WTC11 (cell line): ENCODE measurements at regions not wholly inside any gene's neighbourhood (a gene's known extent, or its start where the extent isn't known, plus 50 kb on each side); places are given as distances from the start of the nearest gene placed in this dataset.

Experiments
- ATAC-seq: fragments of 200-7000 bp; cut with Tn5 transposase; 2 replicates; pipeline ENCODE4 v1.10.0; 2021; ENCODE audit warnings: mild to moderate bottlenecking, moderate library complexity
- CTCF ChIA-PET: fragments of 300-600 bp; sonication (Branson Sonifier 250); formaldehyde crosslinking; loops from one replicate; lab custom pipeline; 2021; ENCODE audit warnings: antibody characterized with exemption; lab: Charles Lee
- POLR2A ChIA-PET: fragments of 350-600 bp; sonication (Branson Sonifier 250); formaldehyde crosslinking; loops from one replicate; lab custom pipeline; 2021; ENCODE audit warnings: antibody characterized with exemption; lab: Charles Lee
- DNase-seq: peaks from one replicate; pipeline ENCODE4 v3.0.0; 2021; ENCODE audit warnings: low spot score
- H3K27ac Mint-ChIP-seq: 2 replicates; pipeline ENCODE4 v1.8.0; 2021; ENCODE audit warnings: mixed read lengths
- H3K27me3 Mint-ChIP-seq: 2 replicates; pipeline ENCODE4 v1.8.0; 2021; ENCODE audit warnings: low read depth, mild to moderate bottlenecking, moderate library complexity, mixed read lengths
- H3K36me3 Mint-ChIP-seq: 2 replicates; pipeline ENCODE4 v1.8.0; 2021; ENCODE audit warnings: mixed read lengths
- H3K4me1 Mint-ChIP-seq: 2 replicates; pipeline ENCODE4 v1.8.0; 2022; ENCODE audit warnings: mixed read lengths
- H3K4me3 Mint-ChIP-seq: 2 replicates; pipeline ENCODE4 v1.8.0; 2021; ENCODE audit warnings: mild to moderate bottlenecking, moderate library complexity, mixed read lengths
- H3K9me3 Mint-ChIP-seq: 2 replicates; pipeline ENCODE4 v1.8.0; 2021; ENCODE audit warnings: mixed read lengths
- ATF2 ChIP-seq: sonication (generic); formaldehyde crosslinking; IDR thresholded peaks from 2 replicates; pipeline ENCODE4 v1.8.1; 2022; ENCODE audit warnings: low read depth, missing genetic modification reagents, borderline replicate concordance
- ATF6 ChIP-seq: sonication (generic); formaldehyde crosslinking; IDR thresholded peaks from 2 replicates; pipeline ENCODE4 v1.8.1; 2023; ENCODE audit warnings: mild to moderate bottlenecking, missing genetic modification reagents
- ERG ChIP-seq: fragments of 250-450 bp; sonication (Bioruptor Pico); IDR thresholded peaks from 2 replicates; pipeline ENCODE4 v1.8.0; 2021; ENCODE audit warnings: mild to moderate bottlenecking
- GABPB1 ChIP-seq: sonication (generic); formaldehyde crosslinking; IDR thresholded peaks from 2 replicates; pipeline ENCODE4 v1.8.1; 2023; ENCODE audit warnings: mild to moderate bottlenecking, missing genetic modification reagents
- HMGA2 ChIP-seq: fragments of 250-450 bp; sonication (Bioruptor Pico); IDR thresholded peaks from 2 replicates; pipeline ENCODE4 v1.4.0; 2021; ENCODE audit warnings: mild to moderate bottlenecking, moderate library complexity
- MAX ChIP-seq: sonication (generic); formaldehyde crosslinking; IDR thresholded peaks from 2 replicates; pipeline ENCODE4 v1.8.0; 2022; ENCODE audit warnings: mild to moderate bottlenecking, missing genetic modification reagents
- MLX ChIP-seq: sonication (generic); formaldehyde crosslinking; IDR thresholded peaks from 2 replicates; pipeline ENCODE4 v1.8.1; 2023; ENCODE audit warnings: mild to moderate bottlenecking, missing genetic modification reagents, moderate library complexity
- NFATC4 ChIP-seq: fragments of 250-450 bp; sonication (Bioruptor Pico); IDR thresholded peaks from 2 replicates; pipeline ENCODE4 v1.9.0; 2021; ENCODE audit warnings: mild to moderate bottlenecking
- NR1H2 ChIP-seq: sonication (generic); formaldehyde crosslinking; IDR thresholded peaks from 2 replicates; pipeline ENCODE4 v1.9.0; 2021; ENCODE audit warnings: mild to moderate bottlenecking, moderate library complexity, missing genetic modification reagents
- PRDM15 ChIP-seq: sonication (generic); formaldehyde crosslinking; IDR thresholded peaks from 2 replicates; pipeline ENCODE4 v1.8.0; 2022; ENCODE audit warnings: missing genetic modification reagents
- RELA ChIP-seq: sonication (generic); formaldehyde crosslinking; IDR thresholded peaks from 2 replicates; pipeline ENCODE4 v1.8.1; 2022; ENCODE audit warnings: missing genetic modification reagents, mild to moderate bottlenecking, borderline replicate concordance
- SP1 ChIP-seq: sonication (generic); formaldehyde crosslinking; conservative IDR thresholded peaks from 2 replicates; pipeline ENCODE4 v1.8.1; 2022; ENCODE audit warnings: missing genetic modification reagents
- TCF7 ChIP-seq: sonication (generic); formaldehyde crosslinking; IDR thresholded peaks from 2 replicates; pipeline ENCODE4 v1.8.0; 2022; ENCODE audit warnings: mild to moderate bottlenecking, low read depth, missing genetic modification reagents, moderate library complexity
- TEAD4 ChIP-seq: sonication (generic); formaldehyde crosslinking; IDR thresholded peaks from 2 replicates; pipeline ENCODE4 v1.8.0; 2022; ENCODE audit warnings: mild to moderate bottlenecking, missing genetic modification reagents
- USF1 ChIP-seq: sonication (generic); formaldehyde crosslinking; IDR thresholded peaks from 2 replicates; pipeline ENCODE4 v1.8.0; 2022; ENCODE audit warnings: mild to moderate bottlenecking, missing genetic modification reagents
- ZNF281 ChIP-seq: sonication (generic); formaldehyde crosslinking; IDR thresholded peaks from 2 replicates; pipeline ENCODE4 v1.8.0; 2023; ENCODE audit warnings: mild to moderate bottlenecking, missing genetic modification reagents
- ZNF425 ChIP-seq: fragments of 250-450 bp; sonication (Bioruptor Pico); conservative IDR thresholded peaks from 2 replicates; pipeline ENCODE4 v1.9.0; 2021; ENCODE audit warnings: mild to moderate bottlenecking
- ZNF532 ChIP-seq: fragments of 250-450 bp; sonication (Bioruptor Pico); IDR thresholded peaks from 2 replicates; pipeline ENCODE4 v1.9.0; 2021; ENCODE audit warnings: mild to moderate bottlenecking, borderline replicate concordance

GRCh38 chr6:98452685-98453084 lies 381.7 kb upstream of the POU3F2 start:
- H3K4me3 Mint-ChIP-seq = no peak overlapping the region
- H3K27me3 Mint-ChIP-seq = no peaks in the 10 kb centered on the region
- H3K4me1 Mint-ChIP-seq = 0 out of 2 replicates have a peak, but pooled peaks cover 2% of the 10 kb centered on the region
- no peak overlapping the region for H3K27ac Mint-ChIP-seq
- DNase-seq (no peak), ATAC-seq (no peak)
- no peaks in the 10 kb centered on the region for H3K36me3 Mint-ChIP-seq
- ChIA-PET CTCF (no interaction called here), POLR2A (no interaction called here)
- H3K9me3 Mint-ChIP-seq = peaks cover 7% of the 10 kb centered on the region
- TF ChIP-seq TCF7 (CRISPR knock-in tag) (no peak), NFATC4 (CRISPR knock-in tag) (no peak), HMGA2 (CRISPR knock-in tag) (no peak), ZNF532 (CRISPR knock-in tag) (no peak), ZNF281 (CRISPR knock-in tag) (no peak), ZNF425 (no peak), PRDM15 (CRISPR knock-in tag) (no peak), USF1 (CRISPR knock-in tag) (no peak), ATF6 (CRISPR knock-in tag) (no peak), GABPB1 (CRISPR knock-in tag) (no peak), ERG (CRISPR knock-in tag) (no peak), ATF2 (CRISPR knock-in tag) (no peak), MAX (CRISPR knock-in tag) (no peak), MLX (CRISPR knock-in tag) (no peak), RELA (no peak), TEAD4 (CRISPR knock-in tag) (no peak), NR1H2 (CRISPR knock-in tag) (no peak), SP1 (CRISPR knock-in tag) (no peak)
